ENCODE measurements at regions not wholly inside any gene's neighbourhood (a gene's known extent, or its start where the extent isn't known, plus 50 kb on each side); places are given as distances from the start of the nearest gene placed in this dataset.

GRCh38 chr18:39653221-39653620 is 2087.6 kb upstream of the CELF4 start:
- TF ChIP-seq POLR2A (IDR thresholded peaks at IDR 0.05) (no peak), POLR2AphosphoS5 (IDR thresholded peaks at IDR 0.05) (no peak)
- TF ChIP-seq, protein P1, sequence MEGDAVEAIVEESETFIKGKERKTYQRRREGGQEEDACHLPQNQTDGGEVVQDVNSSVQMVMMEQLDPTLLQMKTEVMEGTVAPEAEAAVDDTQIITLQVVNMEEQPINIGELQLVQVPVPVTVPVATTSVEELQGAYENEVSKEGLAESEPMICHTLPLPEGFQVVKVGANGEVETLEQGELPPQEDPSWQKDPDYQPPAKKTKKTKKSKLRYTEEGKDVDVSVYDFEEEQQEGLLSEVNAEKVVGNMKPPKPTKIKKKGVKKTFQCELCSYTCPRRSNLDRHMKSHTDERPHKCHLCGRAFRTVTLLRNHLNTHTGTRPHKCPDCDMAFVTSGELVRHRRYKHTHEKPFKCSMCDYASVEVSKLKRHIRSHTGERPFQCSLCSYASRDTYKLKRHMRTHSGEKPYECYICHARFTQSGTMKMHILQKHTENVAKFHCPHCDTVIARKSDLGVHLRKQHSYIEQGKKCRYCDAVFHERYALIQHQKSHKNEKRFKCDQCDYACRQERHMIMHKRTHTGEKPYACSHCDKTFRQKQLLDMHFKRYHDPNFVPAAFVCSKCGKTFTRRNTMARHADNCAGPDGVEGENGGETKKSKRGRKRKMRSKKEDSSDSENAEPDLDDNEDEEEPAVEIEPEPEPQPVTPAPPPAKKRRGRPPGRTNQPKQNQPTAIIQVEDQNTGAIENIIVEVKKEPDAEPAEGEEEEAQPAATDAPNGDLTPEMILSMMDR (IDR thresholded peaks at IDR 0.05), result no peak

All from sigmoid colon (tissue), 4 donors.